ENCODE measurements at regions not wholly inside any gene's neighbourhood (a gene's known extent, or its start where the extent isn't known, plus 50 kb on each side); places are given as distances from the start of the nearest gene placed in this dataset.
"Not testable (repeated sequence)": the region's sequence is repeated elsewhere in the genome, so short reads cannot be mapped to it uniquely, and the experiment has no call there.

DNA sequence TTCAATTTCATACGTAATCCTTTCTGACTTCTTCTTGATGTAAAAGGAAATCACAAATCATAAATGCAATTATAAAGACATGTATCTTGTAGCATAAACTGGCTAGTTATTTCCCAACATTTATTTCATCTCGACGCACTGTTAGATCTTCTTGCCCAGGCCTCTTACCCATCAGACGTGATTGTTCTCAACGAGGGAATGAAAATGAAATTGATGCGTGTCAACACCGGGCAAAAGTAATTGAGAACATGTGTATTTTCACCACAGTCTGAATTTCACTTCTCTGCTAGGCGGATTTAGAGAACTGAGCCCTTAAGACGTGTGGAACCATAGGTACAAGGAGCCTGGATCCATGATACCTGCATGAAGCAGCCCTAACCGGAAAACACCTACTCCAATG, 519.7 kb downstream of the KCNT2 start:
- DNase-seq = no peak

GRCh38 chr1:196078691-196079090, 529.5 kb downstream of the KCNT2 start:
- no peak for DNase-seq

GRCh38 chr1:196075621-196076020, 532.6 kb downstream of the KCNT2 start:
- DNase-seq = no peak

- no peak for DNase-seq
Observed at GRCh38 chr1:196074182-196074581, 534.1 kb downstream of the KCNT2 start.

DNA sequence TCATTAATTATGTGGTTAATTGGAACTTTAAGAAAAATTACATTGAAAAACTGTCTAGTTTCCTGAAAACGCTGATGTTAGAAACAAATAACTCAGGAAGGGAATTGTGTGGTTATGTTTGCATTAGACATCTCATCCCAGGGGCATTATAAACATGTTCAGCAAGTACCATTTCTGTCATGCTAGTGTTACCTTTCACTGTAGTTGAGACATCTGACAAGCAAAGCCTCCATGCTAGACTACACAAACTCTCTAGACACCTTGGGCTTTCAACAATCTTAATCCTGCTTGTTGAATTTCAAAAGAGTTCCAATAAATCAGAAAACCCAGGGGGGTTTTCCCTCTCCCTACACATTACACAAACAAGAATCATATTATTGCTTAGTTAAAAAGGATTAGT, 536.8 kb downstream of the KCNT2 start:
- no peak for DNase-seq

DNA sequence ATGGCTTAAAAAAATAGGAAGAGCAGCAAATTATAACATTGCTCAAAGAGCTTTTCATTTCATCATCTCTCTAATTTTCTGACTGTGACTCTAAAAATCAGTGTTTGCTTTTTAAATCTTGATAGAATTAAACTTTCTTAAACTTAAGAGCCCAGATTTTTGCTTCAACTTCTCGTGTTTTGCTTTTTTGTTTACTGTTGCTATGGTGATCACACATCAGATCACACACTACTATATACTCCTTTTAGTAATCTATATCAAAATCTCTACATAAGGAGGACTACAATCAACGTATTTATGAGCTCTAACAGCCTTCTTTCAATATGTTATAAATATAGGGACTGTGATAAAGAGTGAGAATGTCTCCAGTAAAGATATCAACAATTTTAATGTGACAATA, 537.3 kb downstream of the KCNT2 start:
- no peak for DNase-seq

- no peak for DNase-seq
Observed at GRCh38 chr1:196063952-196064351, 544.3 kb downstream of the KCNT2 start.

GRCh38 chr1:196063294-196063693, 544.9 kb downstream of the KCNT2 start:
- DNase-seq = no peak

DNA sequence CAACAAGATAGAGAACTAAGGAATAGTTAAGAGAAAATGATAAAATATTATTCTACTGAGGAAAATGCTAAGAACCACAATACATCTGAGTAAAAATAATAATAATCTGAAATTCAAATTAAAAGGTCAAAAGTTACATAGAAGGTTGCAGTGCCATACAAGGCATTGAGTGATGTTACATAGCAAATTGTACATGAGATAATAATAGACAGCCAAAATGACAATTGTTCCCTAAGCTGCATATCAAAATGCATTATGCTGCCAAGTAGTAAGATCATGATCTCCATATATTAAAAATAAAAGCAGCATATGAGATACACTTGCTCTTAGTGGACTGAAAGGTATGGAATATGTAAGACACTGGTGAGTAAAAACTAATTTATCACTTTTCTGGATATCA, 547.7 kb downstream of the KCNT2 start:
- no peak for DNase-seq

- no peak for DNase-seq
Observed at GRCh38 chr1:196059210-196059609, 549.0 kb downstream of the KCNT2 start.

DNA sequence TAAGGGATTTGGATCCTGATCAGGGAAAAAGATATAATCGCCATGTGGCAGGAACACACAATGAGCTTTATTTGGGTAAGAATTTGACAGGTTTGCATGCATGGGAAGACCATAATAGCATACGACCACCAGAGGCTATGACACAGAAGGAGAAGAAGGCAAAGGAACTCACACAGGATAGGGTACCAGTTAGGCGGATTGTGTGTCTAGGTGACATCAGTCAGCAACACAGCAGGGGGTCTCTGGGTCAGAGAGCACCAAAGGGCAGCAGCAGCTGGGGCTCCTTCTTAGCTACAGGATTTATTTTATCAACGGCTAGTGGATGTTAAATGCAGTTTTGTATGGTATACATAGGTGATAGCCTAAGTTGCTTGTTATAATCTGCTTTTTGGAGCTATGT, 551.3 kb downstream of the KCNT2 start:
- DNase-seq = no peak

DNA sequence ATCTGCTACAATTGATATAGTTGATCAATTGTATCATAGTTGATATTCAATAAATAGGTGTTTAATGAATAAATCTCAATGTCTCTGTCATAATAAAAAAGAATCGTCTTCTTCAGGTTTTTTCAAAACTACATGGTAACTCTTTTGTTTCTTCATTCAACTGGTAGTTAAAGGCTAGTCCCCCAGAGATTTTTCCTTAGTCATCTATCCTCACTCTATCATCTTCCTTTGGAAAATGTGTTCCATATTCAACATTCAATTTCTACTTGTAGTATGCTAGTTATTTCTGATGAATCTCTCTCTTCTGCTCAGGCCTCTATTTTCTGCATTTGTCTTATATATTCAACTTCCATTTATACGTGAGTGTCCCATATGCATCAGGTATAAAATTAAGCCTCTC, 558.8 kb downstream of the KCNT2 start:
- no peak for DNase-seq

- no peak for DNase-seq
Observed at GRCh38 chr1:196043268-196043667, 565.0 kb downstream of the KCNT2 start.

DNA sequence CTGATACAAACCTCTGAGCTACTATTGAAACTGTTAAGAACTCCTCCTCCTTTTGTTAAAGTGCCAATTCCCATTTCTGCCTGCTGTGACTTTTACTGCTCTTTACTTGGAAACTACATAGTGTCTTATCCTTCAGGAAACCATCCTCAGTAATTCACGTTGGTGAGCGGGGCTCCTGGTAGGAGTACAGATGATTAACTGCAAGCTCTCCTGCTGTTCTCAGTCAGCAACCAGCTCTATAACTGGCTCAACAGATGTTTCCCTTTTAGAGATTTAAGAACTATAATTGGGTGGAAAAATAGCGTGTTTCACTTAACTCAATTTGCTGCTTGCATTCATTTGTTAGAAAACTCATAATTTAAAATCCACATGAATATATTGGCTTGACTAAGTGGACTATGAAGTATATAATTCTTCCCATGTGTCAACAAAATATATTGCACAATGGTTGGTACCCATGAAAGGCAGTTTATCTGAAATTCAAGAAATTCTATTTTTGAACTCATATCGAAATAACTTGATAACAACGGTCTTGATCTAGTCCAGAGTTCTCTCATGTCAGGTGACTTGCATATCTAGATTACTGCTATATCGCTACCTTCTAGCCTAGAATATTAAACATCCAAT, 574.0 kb downstream of the KCNT2 start:
- no peak for DNase-seq

DNA sequence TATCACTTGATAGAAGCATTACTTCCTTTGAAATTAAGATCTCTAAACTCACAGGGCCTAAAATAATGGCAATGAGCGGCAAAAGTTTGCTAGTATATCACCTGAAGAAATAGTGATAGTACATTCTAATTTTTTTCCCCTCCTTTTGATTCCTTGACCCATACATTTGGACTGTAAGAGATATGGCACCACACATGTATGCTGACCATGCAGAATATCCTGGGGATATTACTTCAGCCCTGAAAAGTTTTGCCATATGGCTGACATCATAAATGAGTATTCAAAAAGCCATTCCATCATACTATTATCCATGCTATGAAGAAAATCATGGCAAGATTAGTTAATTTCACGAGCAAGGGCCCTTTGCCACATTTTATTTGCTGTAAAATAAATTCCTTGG, 576.9 kb downstream of the KCNT2 start:
- not testable (repeated sequence) for DNase-seq

DNA sequence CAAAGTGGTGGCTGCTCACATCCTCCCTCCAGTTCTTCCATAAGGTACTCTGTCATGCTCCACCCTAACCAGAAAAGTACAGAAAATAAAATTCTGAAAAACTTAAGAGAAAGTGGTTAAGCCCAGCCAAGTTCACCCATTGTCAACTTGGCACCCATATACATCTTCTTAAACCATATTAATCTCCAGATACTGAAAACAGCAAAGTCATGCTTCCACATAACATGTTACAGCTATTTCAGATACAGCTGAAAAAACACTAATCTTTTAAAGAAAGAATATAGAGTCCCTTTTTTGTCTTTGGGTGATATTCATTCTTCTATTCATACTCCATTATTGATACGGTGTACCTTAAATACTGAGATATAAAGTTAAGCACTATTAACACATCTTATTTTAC, 577.8 kb downstream of the KCNT2 start:
- DNase-seq = no peak

GRCh38 chr1:196029410-196029809, 578.8 kb downstream of the KCNT2 start:
- no peak for DNase-seq

DNA sequence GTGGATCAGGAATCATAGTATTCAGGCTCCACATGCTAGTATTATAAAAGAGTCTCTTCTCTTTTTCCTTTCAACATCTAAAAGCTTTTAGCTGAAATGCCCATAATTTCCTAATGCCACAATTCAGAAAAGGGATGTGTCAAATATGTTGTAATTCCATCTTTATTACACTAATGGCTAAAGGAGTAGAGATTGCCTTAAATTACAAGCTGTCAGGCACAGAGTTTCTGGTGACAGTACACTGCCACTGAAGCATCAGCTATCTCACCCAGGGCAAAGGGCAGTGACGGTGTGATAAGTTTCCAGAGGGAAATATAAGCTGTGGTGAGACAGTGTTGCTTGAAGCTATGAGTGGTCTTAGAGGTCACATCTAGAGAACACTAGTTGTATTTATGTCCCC, 581.1 kb downstream of the KCNT2 start:
- no peak for DNase-seq

DNA sequence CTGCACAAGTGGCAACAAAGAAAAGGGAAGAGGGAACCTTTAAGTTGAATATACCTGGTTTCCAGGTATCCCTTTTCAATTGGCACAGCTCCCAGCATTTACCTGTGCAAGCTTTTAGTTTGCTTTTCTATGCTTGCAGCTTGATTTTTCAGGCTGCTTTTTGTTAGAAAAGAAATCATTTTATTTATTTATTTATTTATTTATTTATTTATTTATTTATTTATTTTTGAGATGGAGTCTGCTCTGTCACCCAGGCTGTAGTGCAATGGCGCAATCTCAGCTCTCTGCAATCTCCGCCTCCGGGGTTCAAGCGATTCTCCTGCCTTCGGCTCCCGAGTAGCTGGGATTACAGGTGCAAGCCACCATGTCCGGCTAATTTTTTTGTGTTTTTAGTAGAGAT, 587.1 kb downstream of the KCNT2 start:
- DNase-seq = not testable (repeated sequence)

DNA sequence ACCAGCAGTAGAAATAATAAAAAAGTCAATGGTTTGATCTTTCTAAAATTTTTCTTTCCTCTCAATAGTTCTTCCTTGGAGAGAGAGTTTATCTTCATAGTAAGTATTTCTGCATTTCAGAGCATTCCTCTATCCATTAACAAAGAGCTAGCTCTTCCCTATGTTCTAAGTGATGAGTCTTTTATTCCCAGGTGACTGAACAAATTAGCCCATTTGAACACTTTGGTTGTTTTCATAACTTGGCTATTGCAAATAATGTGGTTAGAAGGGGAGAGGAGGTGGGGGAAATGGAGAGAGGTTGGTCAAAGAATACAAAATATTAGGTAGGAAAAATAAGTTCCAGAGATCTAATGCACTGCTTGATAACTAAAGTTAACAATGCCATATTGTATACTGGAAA, 598.9 kb downstream of the KCNT2 start:
- DNase-seq = no peak

GRCh38 chr1:196007763-196008162, 600.5 kb downstream of the KCNT2 start:
- DNase-seq = no peak

- no peak for DNase-seq
Observed at GRCh38 chr1:196005426-196005825, 602.8 kb downstream of the KCNT2 start.

DNA sequence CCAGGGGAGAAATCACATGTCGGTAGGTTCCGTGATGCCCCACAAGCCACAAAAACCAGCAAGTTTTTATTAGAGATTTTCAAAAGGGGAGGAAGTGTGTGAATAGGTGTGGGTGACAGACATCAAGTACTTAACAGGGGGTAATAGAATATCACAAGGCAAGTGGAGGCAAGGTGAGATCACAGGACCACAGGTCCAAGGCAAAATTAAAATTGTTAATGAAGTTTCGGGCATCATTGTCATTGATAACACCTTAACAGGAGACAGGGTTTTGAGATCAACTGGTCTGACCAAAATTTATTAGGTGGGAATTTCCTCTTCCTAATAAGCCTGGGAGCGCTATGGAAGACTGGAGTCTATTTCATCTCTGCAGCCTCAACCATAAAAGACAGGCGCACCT, 603.9 kb downstream of the KCNT2 start:
- not testable (repeated sequence) for DNase-seq

- DNase-seq = no peak
Observed at GRCh38 chr1:196002906-196003305, 605.3 kb downstream of the KCNT2 start.

GRCh38 chr1:196002296-196002695, 605.9 kb downstream of the KCNT2 start:
- DNase-seq = not testable (repeated sequence)

DNA sequence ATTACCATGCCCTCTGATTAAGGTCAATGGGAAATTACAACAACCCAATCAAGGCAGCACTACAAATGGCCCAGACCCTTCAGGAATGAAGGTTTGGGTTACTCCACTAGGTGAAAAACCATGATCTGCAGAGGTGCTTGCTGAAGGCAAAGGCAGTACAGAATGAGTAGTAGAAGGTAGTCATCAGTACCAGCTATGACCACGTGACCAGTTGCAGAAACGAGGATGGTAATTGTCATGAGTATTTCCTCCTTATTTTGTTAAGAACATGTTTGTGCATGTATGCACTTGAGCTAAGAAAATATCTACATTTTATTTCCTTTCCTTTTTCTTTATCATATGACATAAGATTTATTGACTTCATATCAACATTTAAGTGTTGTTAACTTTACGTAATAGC, 607.1 kb downstream of the KCNT2 start:
- DNase-seq = no peak
